ENCODE measurements at regions not wholly inside any gene's neighbourhood (a gene's known extent, or its start where the extent isn't known, plus 50 kb on each side); places are given as distances from the start of the nearest gene placed in this dataset.

DNA sequence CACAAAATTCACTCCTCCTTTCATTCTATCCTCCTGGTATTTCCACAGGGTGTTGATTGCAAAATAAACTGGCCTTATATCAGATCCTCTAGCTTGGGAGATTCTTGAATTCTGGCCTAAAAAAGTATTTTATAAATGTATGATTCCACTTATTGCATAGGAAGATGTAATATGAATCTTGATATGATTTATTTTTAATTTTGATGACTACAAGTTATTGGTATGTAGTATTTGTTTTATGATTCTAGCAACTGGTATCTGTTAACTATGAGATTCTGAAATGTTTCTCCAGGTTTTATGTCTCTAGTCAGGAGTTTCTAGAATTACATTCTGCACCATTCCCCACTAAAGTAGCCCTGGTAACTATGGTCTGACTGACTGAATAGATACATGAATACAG, 373.9 kb upstream of the C11orf87 start:
- Mint-ChIP-seq H3K9me3 (no peaks in the 10 kb centered on the region), H3K4me3 (no peak overlapping the region), H3K36me3 (no peaks in the 10 kb centered on the region), H3K27me3 (ENCODE audit: insufficient read depth, low read depth) (no peaks in the 10 kb centered on the region), H3K27ac (no peak overlapping the region), H3K4me1 (peaks cover 14% of the 10 kb centered on the region)
- H3K9me3 ChIP-seq (ENCODE audit: low read depth): no peaks in the 10 kb centered on the region
- H3K9ac ChIP-seq: no peak overlapping the region
- H3F3A ChIP-seq (ENCODE audit: low read depth): no peaks in the 10 kb centered on the region
- H3K4me3 ChIP-seq: no peak overlapping the region
- TF ChIP-seq CTCF (IDR thresholded peaks at IDR 0.05) (no peak), EZH2 (IDR thresholded peaks at IDR 0.05) (no peak), EZH2phosphoT487 (IDR thresholded peaks at IDR 0.05) (no peak)
- no peak overlapping the region for H2AFZ ChIP-seq (replicated peaks)
- H3K27ac ChIP-seq: no peak overlapping the region
- H4K20me1 ChIP-seq (ENCODE audit: low read depth): no peaks in the 10 kb centered on the region
- no peak for DNase-seq (ENCODE audit: low spot score)
- no peaks in the 10 kb centered on the region for H3K27me3 ChIP-seq
- no peak overlapping the region for H3K4me2 ChIP-seq
- H3K36me3 ChIP-seq: no peaks in the 10 kb centered on the region
- H3K79me2 ChIP-seq (ENCODE audit: low read depth): no peaks in the 10 kb centered on the region
- H3K4me1 ChIP-seq: no peaks in the 10 kb centered on the region

DNA sequence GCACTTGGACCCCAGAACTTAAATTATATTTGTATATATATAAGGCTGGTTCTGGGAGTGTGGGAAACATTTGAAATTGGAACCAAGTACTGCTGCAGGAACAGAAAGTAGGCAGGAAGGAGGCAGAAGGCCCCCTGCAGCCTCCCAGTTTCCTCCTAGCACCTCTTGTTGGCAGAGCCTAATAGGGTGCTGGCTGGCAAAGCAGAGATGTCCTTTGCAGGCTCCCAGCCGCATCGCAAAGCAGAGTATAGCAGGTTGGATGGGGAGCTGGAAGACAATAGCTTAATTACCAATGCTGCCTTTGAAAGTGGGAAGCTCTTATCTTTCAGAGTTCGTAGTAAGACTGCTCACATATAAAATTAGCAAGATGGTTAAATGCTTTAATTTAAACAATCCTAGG, 370.8 kb upstream of the C11orf87 start:
- Histone ChIP-seq H3K79me2 (ENCODE audit: low read depth) (no peaks in the 10 kb centered on the region), H3K4me1 (no peaks in the 10 kb centered on the region), H2AFZ (replicated peaks) (no peak overlapping the region), H3K4me3 (no peak overlapping the region), H3K27me3 (no peaks in the 10 kb centered on the region), H3K9me3 (ENCODE audit: low read depth) (no peaks in the 10 kb centered on the region), H4K20me1 (ENCODE audit: low read depth) (no peaks in the 10 kb centered on the region), H3K36me3 (no peaks in the 10 kb centered on the region), H3K27ac (no peak overlapping the region), H3K9ac (no peak overlapping the region), H3K4me2 (no peak overlapping the region), H3F3A (ENCODE audit: low read depth) (no peaks in the 10 kb centered on the region)
- TF ChIP-seq EZH2phosphoT487 (IDR thresholded peaks at IDR 0.05) (no peak), CTCF (IDR thresholded peaks at IDR 0.05) (no peak), EZH2 (IDR thresholded peaks at IDR 0.05) (no peak)
- no peak for DNase-seq (ENCODE audit: low spot score)
- Mint-ChIP-seq H3K4me1 (peaks cover 8% of the 10 kb centered on the region), H3K27ac (no peak overlapping the region), H3K27me3 (ENCODE audit: insufficient read depth, low read depth) (no peaks in the 10 kb centered on the region), H3K9me3 (no peaks in the 10 kb centered on the region), H3K4me3 (no peak overlapping the region), H3K36me3 (no peaks in the 10 kb centered on the region)

DNA sequence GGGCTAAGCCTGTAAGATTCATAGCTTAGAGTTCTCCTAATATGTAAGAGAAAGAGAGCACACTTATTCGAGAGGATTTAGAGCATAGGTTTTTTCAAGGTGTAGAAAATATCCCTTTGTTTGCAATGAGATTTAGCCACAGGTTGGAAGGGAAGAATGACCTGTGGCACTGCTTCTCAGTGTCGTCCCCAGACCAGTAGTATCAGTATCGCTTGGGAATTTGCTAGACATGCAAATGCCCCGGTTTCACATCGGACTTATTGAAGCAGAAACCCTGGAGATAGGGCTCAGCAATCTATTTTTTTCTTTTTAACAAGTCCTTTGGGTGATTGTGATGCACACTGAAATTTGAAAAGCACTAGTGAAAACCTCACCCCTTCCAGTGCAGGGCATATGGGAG, 362.6 kb upstream of the C11orf87 start:
- Mint-ChIP-seq H3K27me3 (ENCODE audit: insufficient read depth, low read depth) (no peaks in the 10 kb centered on the region), H3K27ac (no peak overlapping the region), H3K9me3 (no peaks in the 10 kb centered on the region), H3K36me3 (no peaks in the 10 kb centered on the region), H3K4me1 (no peaks in the 10 kb centered on the region), H3K4me3 (no peak overlapping the region)
- H3K4me2 ChIP-seq: no peak overlapping the region
- no peak overlapping the region for H2AFZ ChIP-seq (replicated peaks)
- no peaks in the 10 kb centered on the region for H3K27me3 ChIP-seq
- no peak overlapping the region for H3K4me3 ChIP-seq
- H3K4me1 ChIP-seq: no peaks in the 10 kb centered on the region
- no peak overlapping the region for H3K9ac ChIP-seq
- H3K27ac ChIP-seq: no peak overlapping the region
- no peaks in the 10 kb centered on the region for H3K9me3 ChIP-seq (ENCODE audit: low read depth)
- no peaks in the 10 kb centered on the region for H3K79me2 ChIP-seq (ENCODE audit: low read depth)
- no peaks in the 10 kb centered on the region for H3F3A ChIP-seq (ENCODE audit: low read depth)
- TF ChIP-seq CTCF (IDR thresholded peaks at IDR 0.05): no peak
- TF ChIP-seq EZH2phosphoT487 (IDR thresholded peaks at IDR 0.05): no peak
- no peak for TF ChIP-seq EZH2 (IDR thresholded peaks at IDR 0.05)
- H3K36me3 ChIP-seq: no peaks in the 10 kb centered on the region
- DNase-seq (ENCODE audit: low spot score): no peak
- no peaks in the 10 kb centered on the region for H4K20me1 ChIP-seq (ENCODE audit: low read depth)

DNA sequence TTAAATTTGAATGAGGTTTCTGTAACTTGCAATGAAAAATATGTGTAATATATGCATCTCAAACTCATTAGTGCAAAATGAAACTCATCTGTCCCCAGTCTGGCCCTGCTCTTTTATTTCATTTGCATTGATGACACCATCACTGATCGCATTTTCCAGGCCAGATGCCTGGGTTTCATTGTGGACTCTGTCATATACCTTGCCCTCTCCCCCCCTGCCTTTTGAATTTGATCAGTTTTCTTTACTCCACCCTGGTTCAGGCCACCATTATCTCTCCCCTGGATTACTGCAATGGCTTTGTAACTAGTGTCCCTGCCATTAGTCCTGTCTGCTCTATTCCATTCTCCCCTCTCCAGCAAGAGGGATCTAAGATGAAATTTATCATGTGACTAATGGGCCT, 360.6 kb upstream of the C11orf87 start:
- no peak for TF ChIP-seq CTCF (IDR thresholded peaks at IDR 0.05)
- no peak for TF ChIP-seq EZH2phosphoT487 (IDR thresholded peaks at IDR 0.05)
- no peak for TF ChIP-seq EZH2 (IDR thresholded peaks at IDR 0.05)
- no peaks in the 10 kb centered on the region for H3F3A ChIP-seq (ENCODE audit: low read depth)
- Mint-ChIP-seq H3K4me1 (no peaks in the 10 kb centered on the region), H3K27ac (no peak overlapping the region), H3K36me3 (no peaks in the 10 kb centered on the region), H3K4me3 (no peak overlapping the region), H3K9me3 (no peaks in the 10 kb centered on the region), H3K27me3 (ENCODE audit: insufficient read depth, low read depth) (no peaks in the 10 kb centered on the region)
- H3K79me2 ChIP-seq (ENCODE audit: low read depth): no peaks in the 10 kb centered on the region
- H3K9me3 ChIP-seq (ENCODE audit: low read depth): no peaks in the 10 kb centered on the region
- no peak for DNase-seq (ENCODE audit: low spot score)
- no peak overlapping the region for H3K4me3 ChIP-seq
- no peaks in the 10 kb centered on the region for H3K4me1 ChIP-seq
- H3K27ac ChIP-seq: no peak overlapping the region
- H2AFZ ChIP-seq (replicated peaks): no peak overlapping the region
- H4K20me1 ChIP-seq (ENCODE audit: low read depth): no peaks in the 10 kb centered on the region
- no peak overlapping the region for H3K4me2 ChIP-seq
- H3K9ac ChIP-seq: no peak overlapping the region
- H3K36me3 ChIP-seq: no peaks in the 10 kb centered on the region
- no peaks in the 10 kb centered on the region for H3K27me3 ChIP-seq

Data from neural progenitor cell (in vitro differentiated cells).